OCI-LY3 (cell line): ENCODE measurements at regions not wholly inside any gene's neighbourhood (a gene's known extent, or its start where the extent isn't known, plus 50 kb on each side); places are given as distances from the start of the nearest gene placed in this dataset.

Experiments
- H2AFZ ChIP-seq: fragments of 200-600, 300-600 bp; shearing (Covaris generic); 2 replicates; pipeline ENCODE4 v1.6.0; 2014; ENCODE audit warnings: antibody characterized with exemption, low read depth, low read length
- H3K27ac ChIP-seq: fragments of 200-600, 300-600 bp; sonication (generic); 2 replicates; pipeline ENCODE4 v1.5.1; 2014; ENCODE audit warnings: mild to moderate bottlenecking, low read length, moderate library complexity, mixed read lengths
- H3K27me3 ChIP-seq: fragments of 200-600, 300-600 bp; sonication (generic); 2 replicates; pipeline ENCODE4 v1.6.1; 2014; ENCODE audit warnings: low read depth, low read length, mixed read lengths
- H3K36me3 ChIP-seq: fragments of 200-600, 300-600 bp; sonication (generic); replicated peaks from 2 replicates; pipeline ENCODE3; 2014; ENCODE audit warnings: low read depth, low read length, mixed read lengths
- H3K4me1 ChIP-seq: fragments of 300-600, 200-600 bp; sonication (generic); 2 replicates; pipeline ENCODE4 v1.6.1; 2014; ENCODE audit warnings: low read length, mixed read lengths
- H3K4me2 ChIP-seq: fragments of 200-600, 300-600 bp; sonication (generic); 2 replicates; pipeline ENCODE4 v1.6.1; 2014; ENCODE audit warnings: low read length, mixed read lengths
- H3K4me3 ChIP-seq: fragments of 300-600, 200-600 bp; sonication (generic); 2 replicates; pipeline ENCODE4 v1.5.1; 2014; ENCODE audit warnings: antibody characterized with exemption, mild to moderate bottlenecking, low read length, moderate library complexity
- H3K79me2 ChIP-seq: fragments of 300-600, 200-600 bp; shearing (Covaris generic); 2 replicates; pipeline ENCODE4 v1.6.1; 2014; ENCODE audit warnings: mild to moderate bottlenecking, low read length, mixed read lengths
- H3K9ac ChIP-seq: fragments of 300-600, 200-600 bp; shearing (Covaris generic); 2 replicates; pipeline ENCODE4 v1.6.0; 2014; ENCODE audit warnings: mild to moderate bottlenecking, low read length, moderate library complexity
- H3K9me3 ChIP-seq: fragments of 200-600, 300-600 bp; shearing (Covaris generic); 2 replicates; pipeline ENCODE4 v1.6.1; 2014; ENCODE audit warnings: low read length, mixed read lengths; ENCODE audit not compliant: insufficient read depth
- H4K20me1 ChIP-seq: fragments of 200-600, 300-600 bp; sonication (generic); 2 replicates; pipeline ENCODE4 v1.6.1; 2016; ENCODE audit warnings: low read length, mixed read lengths; ENCODE audit not compliant: insufficient read depth
- CTCF ChIP-seq: fragments of 200-600, 300-600 bp; sonication (generic); IDR thresholded peaks from 2 replicates; pipeline ENCODE4 v1.5.1; 2014; ENCODE audit warnings: antibody characterized with exemption, low read length, low read depth
- EZH2phosphoT487 ChIP-seq: fragments of 200-600 bp; shearing (Covaris generic); IDR thresholded peaks from 2 replicates; pipeline ENCODE4 v1.6.1; 2018; ENCODE audit warnings: antibody characterized with exemption, mixed run types, low read depth

- Histone ChIP-seq H3K36me3 (no peaks in the 10 kb centered on the region), H3K4me2 (no peak overlapping the region), H3K79me2 (no peaks in the 10 kb centered on the region), H3K27me3 (peaks cover 11% of the 10 kb centered on the region; the same call in 1 of the 2 replicates), H2AFZ (no peak overlapping the region), H3K9ac (no peak overlapping the region), H3K27ac (no peak overlapping the region), H3K4me1 (no peaks in the 10 kb centered on the region), H3K9me3 (no peaks in the 10 kb centered on the region), H4K20me1 (no peaks in the 10 kb centered on the region), H3K4me3 (no peak overlapping the region)
- no peak for TF ChIP-seq CTCF
- no peak for TF ChIP-seq EZH2phosphoT487
Measured at GRCh38 chr16:86395477-86395876, 114.8 kb upstream of the FOXF1 start.

GRCh38 chr16:86396422-86396821, 113.9 kb upstream of the FOXF1 start:
- Histone ChIP-seq H3K4me3 (no peak overlapping the region), H4K20me1 (no peaks in the 10 kb centered on the region), H3K27me3 (peaks cover 6% of the 10 kb centered on the region; the same call in 1 of the 2 replicates), H3K27ac (no peak overlapping the region), H3K9ac (no peak overlapping the region), H3K4me1 (no peaks in the 10 kb centered on the region), H3K36me3 (no peaks in the 10 kb centered on the region), H3K9me3 (no peaks in the 10 kb centered on the region), H2AFZ (no peak overlapping the region), H3K4me2 (no peak overlapping the region), H3K79me2 (no peaks in the 10 kb centered on the region)
- TF ChIP-seq CTCF (no peak), EZH2phosphoT487 (no peak)

DNA sequence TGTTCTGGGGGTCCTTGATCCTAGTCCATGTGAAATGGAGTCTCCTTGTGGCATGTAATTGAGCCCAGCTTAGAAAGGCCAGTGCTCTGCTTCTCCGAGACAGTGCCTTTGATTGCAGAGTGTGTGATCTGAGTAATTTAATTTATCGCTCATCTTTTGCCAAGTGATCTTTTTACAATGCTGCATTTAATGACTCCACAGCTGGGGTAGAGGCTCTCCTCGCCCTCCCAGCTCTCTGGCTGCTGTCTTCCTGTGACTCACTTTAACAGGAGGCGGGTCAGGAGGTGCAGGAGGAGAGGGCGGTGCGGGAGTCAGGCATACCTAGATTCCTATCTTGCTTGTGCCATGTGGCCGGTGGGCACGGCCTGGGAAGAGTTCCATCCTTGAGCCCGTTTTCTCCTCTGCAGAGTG, 113.4 kb upstream of the FOXF1 start:
- no peaks in the 10 kb centered on the region for H4K20me1 ChIP-seq
- no peaks in the 10 kb centered on the region for H3K79me2 ChIP-seq
- peaks cover 6% of the 10 kb centered on the region; the same call in 1 of the 2 replicates for H3K27me3 ChIP-seq
- no peak overlapping the region for H3K4me3 ChIP-seq
- TF ChIP-seq CTCF = no peak
- no peak for TF ChIP-seq EZH2phosphoT487
- H3K4me1 ChIP-seq = no peaks in the 10 kb centered on the region
- H3K4me2 ChIP-seq = no peak overlapping the region
- H3K27ac ChIP-seq = no peak overlapping the region
- no peaks in the 10 kb centered on the region for H3K36me3 ChIP-seq
- H2AFZ ChIP-seq = no peak overlapping the region
- no peak overlapping the region for H3K9ac ChIP-seq
- H3K9me3 ChIP-seq = no peaks in the 10 kb centered on the region

DNA sequence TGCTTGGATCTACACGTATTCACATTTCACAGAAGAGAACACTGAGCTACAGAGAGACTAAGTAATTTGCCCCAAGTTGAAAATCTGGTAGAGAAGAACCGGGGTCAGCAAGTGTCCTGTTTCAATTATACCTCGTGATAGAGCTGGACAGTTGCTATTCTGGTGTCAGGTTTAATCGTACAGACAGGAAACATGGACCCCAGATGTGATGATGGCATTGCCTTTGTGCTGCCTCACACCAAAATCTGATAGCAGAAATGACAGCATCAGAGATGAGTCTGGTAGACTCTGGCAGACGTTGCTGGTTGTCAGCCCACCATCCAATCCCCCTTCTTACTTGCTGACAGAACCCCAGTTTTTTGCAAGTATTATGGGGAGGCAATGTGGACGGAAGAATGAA, 112.1 kb upstream of the FOXF1 start:
- Histone ChIP-seq H2AFZ (no peak overlapping the region), H3K9me3 (no peaks in the 10 kb centered on the region), H3K4me1 (no peaks in the 10 kb centered on the region), H3K27me3 (no peaks in the 10 kb centered on the region; the same call in 1 of the 2 replicates), H3K27ac (no peak overlapping the region), H3K36me3 (no peaks in the 10 kb centered on the region), H4K20me1 (no peaks in the 10 kb centered on the region), H3K4me2 (no peak overlapping the region), H3K4me3 (no peak overlapping the region), H3K9ac (no peak overlapping the region), H3K79me2 (no peaks in the 10 kb centered on the region)
- no peak for TF ChIP-seq CTCF
- TF ChIP-seq EZH2phosphoT487 = no peak
